ENCODE measurements at regions not wholly inside any gene's neighbourhood (a gene's known extent, or its start where the extent isn't known, plus 50 kb on each side); places are given as distances from the start of the nearest gene placed in this dataset.

- intact Hi-C loops (cut with DNase I; ENCODE audit: low total_unique reads) = no loop called here
- TF ChIP-seq POLR2AphosphoS5 (IDR thresholded peaks at IDR 0.05) = no peak
- no peak for TF ChIP-seq POLR2A (IDR thresholded peaks at IDR 0.05)
- TF ChIP-seq, protein P1, sequence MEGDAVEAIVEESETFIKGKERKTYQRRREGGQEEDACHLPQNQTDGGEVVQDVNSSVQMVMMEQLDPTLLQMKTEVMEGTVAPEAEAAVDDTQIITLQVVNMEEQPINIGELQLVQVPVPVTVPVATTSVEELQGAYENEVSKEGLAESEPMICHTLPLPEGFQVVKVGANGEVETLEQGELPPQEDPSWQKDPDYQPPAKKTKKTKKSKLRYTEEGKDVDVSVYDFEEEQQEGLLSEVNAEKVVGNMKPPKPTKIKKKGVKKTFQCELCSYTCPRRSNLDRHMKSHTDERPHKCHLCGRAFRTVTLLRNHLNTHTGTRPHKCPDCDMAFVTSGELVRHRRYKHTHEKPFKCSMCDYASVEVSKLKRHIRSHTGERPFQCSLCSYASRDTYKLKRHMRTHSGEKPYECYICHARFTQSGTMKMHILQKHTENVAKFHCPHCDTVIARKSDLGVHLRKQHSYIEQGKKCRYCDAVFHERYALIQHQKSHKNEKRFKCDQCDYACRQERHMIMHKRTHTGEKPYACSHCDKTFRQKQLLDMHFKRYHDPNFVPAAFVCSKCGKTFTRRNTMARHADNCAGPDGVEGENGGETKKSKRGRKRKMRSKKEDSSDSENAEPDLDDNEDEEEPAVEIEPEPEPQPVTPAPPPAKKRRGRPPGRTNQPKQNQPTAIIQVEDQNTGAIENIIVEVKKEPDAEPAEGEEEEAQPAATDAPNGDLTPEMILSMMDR (IDR thresholded peaks at IDR 0.05) = no peak
- H3K4me1 ChIP-seq = no peaks in the 10 kb centered on the region
- H3K27ac ChIP-seq = no peak overlapping the region
- H3K4me3 ChIP-seq = no peak overlapping the region
- peaks cover 5 to 13% of the 10 kb centered on the region in 2 donors for H3K9me3 ChIP-seq
- no peak for DNase-seq (ENCODE audit: low spot score in 2 of 2)
- H3K27me3 ChIP-seq = no peaks in the 10 kb centered on the region
- H3K36me3 ChIP-seq = no peaks in the 10 kb centered on the region
Observed at GRCh38 chr14:80395031-80395430, 183.7 kb upstream of the DIO2 start.

DNA sequence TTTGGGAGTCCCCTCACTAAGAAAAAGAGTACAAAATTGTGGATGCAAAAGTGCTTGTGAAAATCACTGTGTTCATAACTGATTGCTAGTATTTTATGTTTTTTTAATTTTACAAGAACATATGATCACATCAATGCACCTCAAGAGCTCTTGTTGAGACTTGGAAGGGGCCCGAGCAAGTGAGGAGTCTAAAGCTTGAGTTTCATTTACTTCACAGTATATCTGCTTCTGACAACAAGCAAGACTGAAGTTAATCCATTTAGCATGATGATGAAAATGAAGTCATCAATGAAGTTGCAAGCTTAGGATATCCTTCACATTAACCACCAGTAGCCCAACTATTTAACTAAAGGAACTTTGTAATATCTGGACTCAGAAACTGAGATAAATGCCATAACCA, 182.5 kb upstream of the DIO2 start:
- Histone ChIP-seq H3K36me3 (no peaks in the 10 kb centered on the region), H3K27me3 (no peaks in the 10 kb centered on the region), H3K4me1 (no peaks in the 10 kb centered on the region), H3K4me3 (no peak overlapping the region), H3K27ac (no peak overlapping the region), H3K9me3 (peaks cover 5 to 13% of the 10 kb centered on the region in 2 donors)
- no peak for DNase-seq (ENCODE audit: low spot score in 2 of 2)
- TF ChIP-seq POLR2AphosphoS5 (IDR thresholded peaks at IDR 0.05) (no peak), POLR2A (IDR thresholded peaks at IDR 0.05) (no peak)
- TF ChIP-seq, protein P1 (IDR thresholded peaks at IDR 0.05) = no peak
- intact Hi-C loops (cut with DNase I; ENCODE audit: low total_unique reads) = no loop called here

DNA sequence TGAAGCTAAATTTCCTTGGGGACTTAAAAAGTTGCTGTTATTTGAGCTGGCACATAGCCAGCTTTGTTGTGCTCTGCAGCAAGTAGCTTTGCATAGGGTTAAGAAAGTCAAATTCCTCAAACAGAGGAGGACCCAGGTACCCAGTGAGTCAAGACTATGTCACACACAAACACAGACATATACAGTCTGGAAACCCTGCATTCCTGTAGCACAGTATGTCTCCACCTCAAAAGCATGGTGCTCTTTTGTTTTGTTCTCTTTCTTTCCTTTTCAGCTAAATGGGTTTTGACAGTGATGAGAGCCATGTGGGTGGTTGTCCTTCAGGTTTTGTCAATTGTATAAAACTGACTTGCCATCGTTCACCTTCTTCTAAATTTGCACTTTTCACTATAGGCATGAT, 179.6 kb upstream of the DIO2 start:
- H3K4me3 ChIP-seq = no peak overlapping the region
- no peak overlapping the region for H3K27ac ChIP-seq
- intact Hi-C loops (cut with DNase I; ENCODE audit: low total_unique reads) = no loop called here
- DNase-seq (ENCODE audit: low spot score in 2 of 2) = no peak
- H3K27me3 ChIP-seq = no peaks in the 10 kb centered on the region
- H3K4me1 ChIP-seq = no peaks in the 10 kb centered on the region
- no peaks in the 10 kb centered on the region for H3K9me3 ChIP-seq
- no peak for TF ChIP-seq POLR2A (IDR thresholded peaks at IDR 0.05)
- no peak for TF ChIP-seq POLR2AphosphoS5 (IDR thresholded peaks at IDR 0.05)
- TF ChIP-seq, protein P1 (IDR thresholded peaks at IDR 0.05) = no peak
- no peaks in the 10 kb centered on the region for H3K36me3 ChIP-seq

DNA sequence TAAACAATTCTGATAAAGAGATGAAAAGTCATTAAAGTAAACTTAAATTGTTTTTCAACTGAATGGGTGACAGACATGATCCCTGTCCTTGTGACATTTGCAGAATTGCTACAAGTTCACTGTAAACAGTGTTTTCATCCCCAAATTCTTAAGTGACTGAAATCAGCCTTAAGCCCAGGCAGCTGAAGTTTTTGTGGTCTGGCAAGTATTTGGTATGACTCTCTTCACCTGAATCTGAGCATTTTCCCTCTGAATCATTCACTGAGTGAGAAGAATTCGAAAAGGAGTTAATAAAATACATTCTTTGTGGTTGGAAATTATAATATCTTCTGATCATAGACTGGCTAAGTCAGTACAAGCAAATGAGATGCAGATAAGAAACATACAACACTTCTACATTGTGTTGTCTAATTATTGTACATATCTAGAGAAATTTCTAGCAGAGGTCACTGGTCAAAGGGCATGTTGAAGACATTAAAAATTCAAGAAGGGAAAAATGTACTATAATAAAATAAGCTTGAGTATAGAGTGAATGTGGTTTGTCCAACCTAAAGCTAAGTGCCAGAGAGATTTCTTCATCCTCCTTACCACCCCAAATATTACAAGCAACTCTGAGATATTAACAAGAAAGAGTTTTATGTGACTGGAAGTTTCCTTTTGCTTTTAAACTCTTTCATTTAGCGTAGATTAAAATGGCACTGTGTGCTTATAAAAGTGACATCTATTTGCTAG, 177.8 kb upstream of the DIO2 start:
- DNase-seq (ENCODE audit: low spot score in 2 of 2) = no peak
- Histone ChIP-seq H3K4me3 (no peak overlapping the region), H3K36me3 (no peaks in the 10 kb centered on the region), H3K9me3 (no peaks in the 10 kb centered on the region), H3K4me1 (no peaks in the 10 kb centered on the region), H3K27ac (peak overlapping the region; percentile 33 to 68), H3K27me3 (no peaks in the 10 kb centered on the region)
- TF ChIP-seq POLR2A (IDR thresholded peaks at IDR 0.05) = no peak
- no peak for TF ChIP-seq POLR2AphosphoS5 (IDR thresholded peaks at IDR 0.05)
- TF ChIP-seq, protein P1 (IDR thresholded peaks at IDR 0.05) = no peak
- intact Hi-C loops (cut with DNase I; ENCODE audit: low total_unique reads) = no loop called here

DNA sequence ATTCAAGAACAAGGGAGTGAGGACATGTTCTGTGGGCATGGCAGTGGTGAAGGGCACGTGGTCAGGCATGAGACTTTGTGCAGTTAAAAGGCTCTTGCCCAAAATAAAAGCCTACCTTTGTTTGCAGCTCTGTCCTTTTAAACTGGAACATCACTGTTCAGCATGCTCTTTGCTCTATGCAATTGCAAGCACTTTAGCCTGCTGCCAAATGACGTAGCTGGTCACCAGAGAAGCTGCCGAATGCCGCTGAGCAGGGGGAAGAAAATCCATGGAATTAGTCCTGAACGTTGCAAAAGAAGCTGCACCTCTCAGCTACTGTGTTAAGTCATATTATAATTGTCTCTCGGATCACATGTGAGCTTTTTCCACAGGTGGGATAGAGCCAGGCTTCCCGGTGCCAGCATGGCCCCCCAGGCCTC, 176.3 kb upstream of the DIO2 start:
- no peak overlapping the region for H3K4me3 ChIP-seq
- H3K27me3 ChIP-seq = no peaks in the 10 kb centered on the region
- H3K27ac ChIP-seq = peak overlapping the region; percentile 33 to 68
- peak in 1 of 2 donors; percentile 51 for DNase-seq (ENCODE audit: low spot score in 2 of 2)
- no peaks in the 10 kb centered on the region for H3K4me1 ChIP-seq
- no peaks in the 10 kb centered on the region for H3K36me3 ChIP-seq
- H3K9me3 ChIP-seq = no peaks in the 10 kb centered on the region
- intact Hi-C loops (cut with DNase I; ENCODE audit: low total_unique reads) = no loop called here
- TF ChIP-seq, protein P1 (IDR thresholded peaks at IDR 0.05) = no peak
- no peak for TF ChIP-seq POLR2A (IDR thresholded peaks at IDR 0.05)
- no peak for TF ChIP-seq POLR2AphosphoS5 (IDR thresholded peaks at IDR 0.05)

Measured in breast epithelium (tissue), 4 donors.